GM23338 (cell line): ENCODE measurements at regions not wholly inside any gene's neighbourhood (a gene's known extent, or its start where the extent isn't known, plus 50 kb on each side); places are given as distances from the start of the nearest gene placed in this dataset.

Source experiments
- ATAC-seq: fragments of 200-7000 bp; cut with Tn5 transposase; 3 replicates; pipeline ENCODE4 v1.9.1; 2020
- DNase-seq: peaks from one replicate; pipeline ENCODE4 v3.0.0-alpha.2; 2015; ENCODE audit warnings: low spot score
- H2AFZ ChIP-seq: fragments of 200-600 bp; sonication (generic); 2 replicates; pipeline ENCODE4 v1.8.0; 2016; ENCODE audit warnings: antibody characterized with exemption, mild to moderate bottlenecking, moderate library complexity
- H3F3A ChIP-seq: fragments of 200-600 bp; sonication (generic); replicated peaks from 2 replicates; pipeline ENCODE4 v1.8.0; 2017; ENCODE audit warnings: antibody characterized with exemption, mixed run types, low read depth
- H3K27ac ChIP-seq: fragments of 200-600 bp; sonication (generic); 2 replicates; pipeline ENCODE4 v1.6.1; 2016; ENCODE audit warnings: low read depth
- H3K27me3 ChIP-seq: fragments of 200-600 bp; sonication (generic); 2 replicates; pipeline ENCODE4 v1.8.0; 2016; ENCODE audit warnings: mild to moderate bottlenecking, mixed run types, moderate library complexity; ENCODE audit not compliant: insufficient read depth
- H3K36me3 ChIP-seq: fragments of 200-600 bp; sonication (generic); 2 replicates; pipeline ENCODE4 v1.8.0; 2016; ENCODE audit warnings: mild to moderate bottlenecking; ENCODE audit not compliant: insufficient read depth
- H3K4me1 ChIP-seq: fragments of 200-600 bp; sonication (generic); 2 replicates; pipeline ENCODE4 v1.8.0; 2016; ENCODE audit warnings: mild to moderate bottlenecking, moderate library complexity; ENCODE audit not compliant: insufficient read depth
- H3K4me2 ChIP-seq: fragments of 200-600 bp; sonication (generic); 2 replicates; pipeline ENCODE4 v1.7.1; 2017; ENCODE audit warnings: mixed run types
- H3K4me3 ChIP-seq: fragments of 200-600 bp; sonication (generic); 2 replicates; pipeline ENCODE4 v1.6.1; 2016; ENCODE audit warnings: mixed run types
- H3K79me2 ChIP-seq: fragments of 200-600 bp; sonication (generic); replicated peaks from 2 replicates; pipeline ENCODE4 v1.8.0; 2017; ENCODE audit warnings: mild to moderate bottlenecking; ENCODE audit not compliant: insufficient read depth
- H3K9me2 ChIP-seq: fragments of 200-600 bp; sonication (generic); 2 replicates; pipeline ENCODE4 v1.8.0; 2017; ENCODE audit not compliant: insufficient read depth
- H4K20me1 ChIP-seq: fragments of 200-600 bp; sonication (generic); replicated peaks from 2 replicates; pipeline ENCODE4 v1.8.0; 2017; ENCODE audit warnings: mild to moderate bottlenecking; ENCODE audit not compliant: insufficient read depth
- H3K27ac Mint-ChIP-seq: 2 replicates; pipeline ENCODE4 v1.8.0; 2020; ENCODE audit warnings: inconsistent platforms, mild to moderate bottlenecking, moderate library complexity, mixed read lengths
- H3K27me3 Mint-ChIP-seq: 3 replicates; pipeline ENCODE4 v1.8.0; 2022; ENCODE audit warnings: low read depth, mild to moderate bottlenecking, moderate library complexity, mixed read lengths, inconsistent platforms; ENCODE audit not compliant: insufficient read depth, poor library complexity
- H3K36me3 Mint-ChIP-seq: 3 replicates; pipeline ENCODE4 v1.8.0; 2021; ENCODE audit warnings: low read depth, mild to moderate bottlenecking, inconsistent platforms, moderate library complexity, mixed read lengths
- H3K4me1 Mint-ChIP-seq: 3 replicates; pipeline ENCODE4 v1.8.0; 2020; ENCODE audit warnings: mild to moderate bottlenecking, inconsistent platforms, mixed read lengths
- H3K4me3 Mint-ChIP-seq: 3 replicates; pipeline ENCODE4 v1.8.0; 2021; ENCODE audit warnings: moderate library complexity, mild to moderate bottlenecking, inconsistent platforms, mixed read lengths
- H3K9me3 Mint-ChIP-seq: 3 replicates; pipeline ENCODE4 v1.8.0; 2020; ENCODE audit warnings: moderate library complexity, mild to moderate bottlenecking, inconsistent platforms, mixed read lengths
- CREB1 ChIP-seq: fragments of 250-450 bp; sonication (Bioruptor Pico); IDR thresholded peaks from 2 replicates; pipeline ENCODE4 v1.5.0; 2020; ENCODE audit warnings: low read depth, mild to moderate bottlenecking, moderate library complexity
- EZH2 ChIP-seq: fragments of 200-600 bp; sonication (generic); IDR thresholded peaks from one replicate; pipeline ENCODE4 v1.8.0; 2017; ENCODE audit warnings: antibody characterized with exemption, mild to moderate bottlenecking, low read depth; ENCODE audit not compliant: unreplicated experiment
- EZH2phosphoT487 ChIP-seq: fragments of 200-600 bp; sonication (generic); IDR thresholded peaks from one replicate; pipeline ENCODE4 v1.8.1; 2018; ENCODE audit warnings: antibody characterized with exemption; ENCODE audit not compliant: unreplicated experiment
- JUNB ChIP-seq: IDR thresholded peaks from one replicate; pipeline ENCODE4 v1.6.1; 2016; ENCODE audit warnings: antibody characterized with exemption; ENCODE audit not compliant: unreplicated experiment
- NANOG ChIP-seq: IDR thresholded peaks from 2 replicates; pipeline ENCODE4 v1.6.1; 2016; ENCODE audit warnings: antibody characterized with exemption, borderline replicate concordance
- POLR2AphosphoS5 ChIP-seq: IDR thresholded peaks from 2 replicates; pipeline ENCODE4 v1.6.1; 2016; ENCODE audit warnings: antibody characterized with exemption, low read depth
- STAT1 ChIP-seq: IDR thresholded peaks from one replicate; pipeline ENCODE4 v1.6.1; 2016; ENCODE audit warnings: antibody characterized with exemption; ENCODE audit not compliant: unreplicated experiment
- ZNF114 ChIP-seq: fragments of 250-450 bp; sonication (Bioruptor Pico); IDR thresholded peaks from 2 replicates; pipeline ENCODE4 v1.5.0; 2020; ENCODE audit warnings: mild to moderate bottlenecking, moderate library complexity
- ZNF331 ChIP-seq: fragments of 250-450 bp; sonication (Bioruptor Pico); IDR thresholded peaks from 2 replicates; pipeline ENCODE4 v1.5.0; 2020; ENCODE audit warnings: low read depth, mild to moderate bottlenecking, moderate library complexity
- TF ChIP-seq, protein P1 (sequence below): IDR thresholded peaks from one replicate; pipeline ENCODE4 v1.6.1; 2018; ENCODE audit warnings: antibody characterized with exemption; ENCODE audit not compliant: unreplicated experiment
- TF ChIP-seq, protein P2 (sequence below): fragments of 250-450 bp; sonication (Bioruptor Pico); IDR thresholded peaks from 2 replicates; pipeline ENCODE4 v1.5.0; 2020; ENCODE audit warnings: mild to moderate bottlenecking, moderate library complexity
- TF ChIP-seq, protein P3 (sequence below): IDR thresholded peaks from 2 replicates; pipeline ENCODE4 v1.6.1; 2016; ENCODE audit warnings: antibody characterized with exemption
- TF ChIP-seq, protein P4 (sequence below), 2 experiments: fragments of 200-600 bp in 1 of 2; sonication (generic) in 1 of 2; conservative IDR thresholded peaks; 2 replicates each; pipeline versions ENCODE4 v1.5.1 to v1.6.1; 2016 to 2017; ENCODE audit warnings: antibody characterized with exemption in 2 of 2, low read depth in 2 of 2, mild to moderate bottlenecking in 2 of 2, moderate library complexity in 1 of 2

DNA sequence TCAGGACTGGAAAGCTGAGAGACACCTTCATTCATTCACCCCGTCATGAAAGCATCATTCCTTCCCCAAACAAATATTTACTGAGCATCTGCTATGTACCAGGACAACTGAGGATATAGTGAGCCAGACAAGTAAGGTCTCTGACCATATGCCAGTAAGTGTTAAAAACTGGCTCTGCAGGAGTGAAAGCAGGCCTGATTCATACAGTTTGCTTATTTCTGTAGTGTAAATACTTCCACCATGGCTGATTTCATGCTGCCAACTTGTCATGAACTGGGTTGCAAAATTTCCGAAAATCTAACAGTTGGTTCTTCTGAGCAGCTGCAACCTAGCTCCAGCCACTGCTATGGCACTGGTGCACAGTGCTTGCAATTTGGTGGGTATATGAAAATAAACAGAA lies 68.1 kb downstream of the YIPF5 start:
- Histone ChIP-seq H3F3A (no peaks in the 10 kb centered on the region), H4K20me1 (no peaks in the 10 kb centered on the region), H2AFZ (no peak overlapping the region), H3K4me3 (no peak overlapping the region), H3K36me3 (no peaks in the 10 kb centered on the region), H3K4me1 (peaks cover 8% of the 10 kb centered on the region; the same call in 1 of the 2 replicates), H3K4me2 (no peak overlapping the region), H3K27ac (no peak overlapping the region), H3K9me2 (no peaks in the 10 kb centered on the region), H3K79me2 (no peaks in the 10 kb centered on the region), H3K27me3 (no peaks in the 10 kb centered on the region)
- Mint-ChIP-seq H3K9me3 (peaks cover 4% of the 10 kb centered on the region; the same call in 1 of the 3 replicates), H3K36me3 (no peaks in the 10 kb centered on the region), H3K4me3 (no peak overlapping the region), H3K27me3 (no peaks in the 10 kb centered on the region), H3K27ac (no peak overlapping the region), H3K4me1 (peaks cover 4% of the 10 kb centered on the region; the same call in 1 of the 3 replicates)
- ATAC-seq = no peak
- no peak for DNase-seq
- TF ChIP-seq ZNF114 (CRISPR knock-in tag) = no peak
- no peak for TF ChIP-seq ZNF331 (CRISPR knock-in tag)
- TF ChIP-seq POLR2AphosphoS5 = no peak
- TF ChIP-seq, protein P1, sequence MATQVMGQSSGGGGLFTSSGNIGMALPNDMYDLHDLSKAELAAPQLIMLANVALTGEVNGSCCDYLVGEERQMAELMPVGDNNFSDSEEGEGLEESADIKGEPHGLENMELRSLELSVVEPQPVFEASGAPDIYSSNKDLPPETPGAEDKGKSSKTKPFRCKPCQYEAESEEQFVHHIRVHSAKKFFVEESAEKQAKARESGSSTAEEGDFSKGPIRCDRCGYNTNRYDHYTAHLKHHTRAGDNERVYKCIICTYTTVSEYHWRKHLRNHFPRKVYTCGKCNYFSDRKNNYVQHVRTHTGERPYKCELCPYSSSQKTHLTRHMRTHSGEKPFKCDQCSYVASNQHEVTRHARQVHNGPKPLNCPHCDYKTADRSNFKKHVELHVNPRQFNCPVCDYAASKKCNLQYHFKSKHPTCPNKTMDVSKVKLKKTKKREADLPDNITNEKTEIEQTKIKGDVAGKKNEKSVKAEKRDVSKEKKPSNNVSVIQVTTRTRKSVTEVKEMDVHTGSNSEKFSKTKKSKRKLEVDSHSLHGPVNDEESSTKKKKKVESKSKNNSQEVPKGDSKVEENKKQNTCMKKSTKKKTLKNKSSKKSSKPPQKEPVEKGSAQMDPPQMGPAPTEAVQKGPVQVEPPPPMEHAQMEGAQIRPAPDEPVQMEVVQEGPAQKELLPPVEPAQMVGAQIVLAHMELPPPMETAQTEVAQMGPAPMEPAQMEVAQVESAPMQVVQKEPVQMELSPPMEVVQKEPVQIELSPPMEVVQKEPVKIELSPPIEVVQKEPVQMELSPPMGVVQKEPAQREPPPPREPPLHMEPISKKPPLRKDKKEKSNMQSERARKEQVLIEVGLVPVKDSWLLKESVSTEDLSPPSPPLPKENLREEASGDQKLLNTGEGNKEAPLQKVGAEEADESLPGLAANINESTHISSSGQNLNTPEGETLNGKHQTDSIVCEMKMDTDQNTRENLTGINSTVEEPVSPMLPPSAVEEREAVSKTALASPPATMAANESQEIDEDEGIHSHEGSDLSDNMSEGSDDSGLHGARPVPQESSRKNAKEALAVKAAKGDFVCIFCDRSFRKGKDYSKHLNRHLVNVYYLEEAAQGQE = no peak
- TF ChIP-seq EZH2 = no peak
- no peak for TF ChIP-seq NANOG
- TF ChIP-seq, protein P2, sequence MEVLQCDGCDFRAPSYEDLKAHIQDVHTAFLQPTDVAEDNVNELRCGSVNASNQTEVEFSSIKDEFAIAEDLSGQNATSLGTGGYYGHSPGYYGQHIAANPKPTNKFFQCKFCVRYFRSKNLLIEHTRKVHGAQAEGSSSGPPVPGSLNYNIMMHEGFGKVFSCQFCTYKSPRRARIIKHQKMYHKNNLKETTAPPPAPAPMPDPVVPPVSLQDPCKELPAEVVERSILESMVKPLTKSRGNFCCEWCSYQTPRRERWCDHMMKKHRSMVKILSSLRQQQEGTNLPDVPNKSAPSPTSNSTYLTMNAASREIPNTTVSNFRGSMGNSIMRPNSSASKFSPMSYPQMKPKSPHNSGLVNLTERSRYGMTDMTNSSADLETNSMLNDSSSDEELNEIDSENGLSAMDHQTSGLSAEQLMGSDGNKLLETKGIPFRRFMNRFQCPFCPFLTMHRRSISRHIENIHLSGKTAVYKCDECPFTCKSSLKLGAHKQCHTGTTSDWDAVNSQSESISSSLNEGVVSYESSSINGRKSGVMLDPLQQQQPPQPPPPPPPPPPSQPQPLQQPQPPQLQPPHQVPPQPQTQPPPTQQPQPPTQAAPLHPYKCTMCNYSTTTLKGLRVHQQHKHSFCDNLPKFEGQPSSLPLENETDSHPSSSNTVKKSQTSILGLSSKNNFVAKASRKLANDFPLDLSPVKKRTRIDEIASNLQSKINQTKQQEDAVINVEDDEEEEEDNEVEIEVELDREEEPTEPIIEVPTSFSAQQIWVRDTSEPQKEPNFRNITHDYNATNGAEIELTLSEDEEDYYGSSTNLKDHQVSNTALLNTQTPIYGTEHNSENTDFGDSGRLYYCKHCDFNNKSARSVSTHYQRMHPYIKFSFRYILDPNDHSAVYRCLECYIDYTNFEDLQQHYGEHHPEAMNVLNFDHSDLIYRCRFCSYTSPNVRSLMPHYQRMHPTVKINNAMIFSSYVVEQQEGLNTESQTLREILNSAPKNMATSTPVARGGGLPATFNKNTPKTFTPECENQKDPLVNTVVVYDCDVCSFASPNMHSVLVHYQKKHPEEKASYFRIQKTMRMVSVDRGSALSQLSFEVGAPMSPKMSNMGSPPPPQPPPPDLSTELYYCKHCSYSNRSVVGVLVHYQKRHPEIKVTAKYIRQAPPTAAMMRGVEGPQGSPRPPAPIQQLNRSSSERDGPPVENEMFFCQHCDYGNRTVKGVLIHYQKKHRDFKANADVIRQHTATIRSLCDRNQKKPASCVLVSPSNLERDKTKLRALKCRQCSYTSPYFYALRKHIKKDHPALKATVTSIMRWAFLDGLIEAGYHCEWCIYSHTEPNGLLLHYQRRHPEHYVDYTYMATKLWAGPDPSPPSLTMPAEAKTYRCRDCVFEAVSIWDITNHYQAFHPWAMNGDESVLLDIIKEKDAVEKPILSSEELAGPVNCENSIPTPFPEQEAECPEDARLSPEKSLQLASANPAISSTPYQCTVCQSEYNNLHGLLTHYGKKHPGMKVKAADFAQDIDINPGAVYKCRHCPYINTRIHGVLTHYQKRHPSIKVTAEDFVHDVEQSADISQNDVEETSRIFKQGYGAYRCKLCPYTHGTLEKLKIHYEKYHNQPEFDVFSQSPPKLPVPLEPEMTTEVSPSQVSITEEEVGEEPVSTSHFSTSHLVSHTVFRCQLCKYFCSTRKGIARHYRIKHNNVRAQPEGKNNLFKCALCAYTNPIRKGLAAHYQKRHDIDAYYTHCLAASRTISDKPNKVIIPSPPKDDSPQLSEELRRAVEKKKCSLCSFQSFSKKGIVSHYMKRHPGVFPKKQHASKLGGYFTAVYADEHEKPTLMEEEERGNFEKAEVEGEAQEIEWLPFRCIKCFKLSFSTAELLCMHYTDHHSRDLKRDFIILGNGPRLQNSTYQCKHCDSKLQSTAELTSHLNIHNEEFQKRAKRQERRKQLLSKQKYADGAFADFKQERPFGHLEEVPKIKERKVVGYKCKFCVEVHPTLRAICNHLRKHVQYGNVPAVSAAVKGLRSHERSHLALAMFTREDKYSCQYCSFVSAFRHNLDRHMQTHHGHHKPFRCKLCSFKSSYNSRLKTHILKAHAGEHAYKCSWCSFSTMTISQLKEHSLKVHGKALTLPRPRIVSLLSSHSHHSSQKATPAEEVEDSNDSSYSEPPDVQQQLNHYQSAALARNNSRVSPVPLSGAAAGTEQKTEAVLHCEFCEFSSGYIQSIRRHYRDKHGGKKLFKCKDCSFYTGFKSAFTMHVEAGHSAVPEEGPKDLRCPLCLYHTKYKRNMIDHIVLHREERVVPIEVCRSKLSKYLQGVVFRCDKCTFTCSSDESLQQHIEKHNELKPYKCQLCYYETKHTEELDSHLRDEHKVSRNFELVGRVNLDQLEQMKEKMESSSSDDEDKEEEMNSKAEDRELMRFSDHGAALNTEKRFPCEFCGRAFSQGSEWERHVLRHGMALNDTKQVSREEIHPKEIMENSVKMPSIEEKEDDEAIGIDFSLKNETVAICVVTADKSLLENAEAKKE (CRISPR knock-in tag) = no peak
- no peak for TF ChIP-seq EZH2phosphoT487
- TF ChIP-seq CREB1 (CRISPR knock-in tag) = no peak
- TF ChIP-seq JUNB = no peak
- TF ChIP-seq STAT1 = no peak
- TF ChIP-seq, protein P3, sequence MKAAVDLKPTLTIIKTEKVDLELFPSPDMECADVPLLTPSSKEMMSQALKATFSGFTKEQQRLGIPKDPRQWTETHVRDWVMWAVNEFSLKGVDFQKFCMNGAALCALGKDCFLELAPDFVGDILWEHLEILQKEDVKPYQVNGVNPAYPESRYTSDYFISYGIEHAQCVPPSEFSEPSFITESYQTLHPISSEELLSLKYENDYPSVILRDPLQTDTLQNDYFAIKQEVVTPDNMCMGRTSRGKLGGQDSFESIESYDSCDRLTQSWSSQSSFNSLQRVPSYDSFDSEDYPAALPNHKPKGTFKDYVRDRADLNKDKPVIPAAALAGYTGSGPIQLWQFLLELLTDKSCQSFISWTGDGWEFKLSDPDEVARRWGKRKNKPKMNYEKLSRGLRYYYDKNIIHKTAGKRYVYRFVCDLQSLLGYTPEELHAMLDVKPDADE = no peak
- TF ChIP-seq, protein P4, sequence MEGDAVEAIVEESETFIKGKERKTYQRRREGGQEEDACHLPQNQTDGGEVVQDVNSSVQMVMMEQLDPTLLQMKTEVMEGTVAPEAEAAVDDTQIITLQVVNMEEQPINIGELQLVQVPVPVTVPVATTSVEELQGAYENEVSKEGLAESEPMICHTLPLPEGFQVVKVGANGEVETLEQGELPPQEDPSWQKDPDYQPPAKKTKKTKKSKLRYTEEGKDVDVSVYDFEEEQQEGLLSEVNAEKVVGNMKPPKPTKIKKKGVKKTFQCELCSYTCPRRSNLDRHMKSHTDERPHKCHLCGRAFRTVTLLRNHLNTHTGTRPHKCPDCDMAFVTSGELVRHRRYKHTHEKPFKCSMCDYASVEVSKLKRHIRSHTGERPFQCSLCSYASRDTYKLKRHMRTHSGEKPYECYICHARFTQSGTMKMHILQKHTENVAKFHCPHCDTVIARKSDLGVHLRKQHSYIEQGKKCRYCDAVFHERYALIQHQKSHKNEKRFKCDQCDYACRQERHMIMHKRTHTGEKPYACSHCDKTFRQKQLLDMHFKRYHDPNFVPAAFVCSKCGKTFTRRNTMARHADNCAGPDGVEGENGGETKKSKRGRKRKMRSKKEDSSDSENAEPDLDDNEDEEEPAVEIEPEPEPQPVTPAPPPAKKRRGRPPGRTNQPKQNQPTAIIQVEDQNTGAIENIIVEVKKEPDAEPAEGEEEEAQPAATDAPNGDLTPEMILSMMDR (conservative IDR thresholded peaks at IDR 0.05; ENCODE audit: low read depth in 2 of 2) = no peak
